Left lung (tissue), 4 donors: ENCODE measurements at regions not wholly inside any gene's neighbourhood (a gene's known extent, or its start where the extent isn't known, plus 50 kb on each side); places are given as distances from the start of the nearest gene placed in this dataset.

Experiments used
- ATAC-seq: fragments of 200-7000 bp; cut with Tn5 transposase; one replicate; pipeline ENCODE4 v1.9.1; 2020; ENCODE audit warnings: moderate library complexity
- DNase-seq, 4 donors: peaks; one replicate each; pipeline ENCODE4 v3.0.0-alpha.2; 2013 to 2020
- H3K27ac ChIP-seq, 2 donors: fragments of 200-600 bp; sonication (generic) in 1 of 2; one replicate each; pipeline versions ENCODE4 v1.5.0 to v1.8.0; 2020 to 2021
- H3K27me3 ChIP-seq, 2 donors: fragments of 200-600 bp; sonication (generic) in 1 of 2; one replicate each; pipeline versions ENCODE4 v1.5.0 to v1.8.0; 2020 to 2021
- H3K36me3 ChIP-seq, 2 donors: fragments of 200-600 bp; sonication (generic) in 1 of 2; one replicate each; pipeline versions ENCODE4 v1.5.0 to v1.8.0; 2020 to 2021
- H3K4me1 ChIP-seq, 2 donors: fragments of 200-600 bp; one replicate each; pipeline ENCODE4 v1.8.0; 2021
- H3K4me3 ChIP-seq, 2 donors: fragments of 200-600 bp; sonication (generic) in 1 of 2; one replicate each; pipeline versions ENCODE4 v1.5.0 to v1.8.0; 2020 to 2021; ENCODE audit warnings: mild to moderate bottlenecking in 1 of 2
- H3K9me3 ChIP-seq, 2 donors: fragments of 200-600 bp; sonication (generic) in 1 of 2; one replicate each; pipeline versions ENCODE4 v1.5.0 to v1.8.0; 2020 to 2021
- CTCF ChIP-seq, 2 donors: fragments of 200-600 bp; sonication (generic) in 1 of 2; IDR thresholded peaks; one replicate each; pipeline versions ENCODE4 v1.5.0 to v1.8.0; 2021; ENCODE audit warnings: antibody characterized with exemption in 2 of 2
- intact Hi-C, 2 donors: fragments of 100-400 bp; cut with DNase I; formaldehyde crosslinking; loops; one replicate each; pipeline versions ENCODE4 v1.11.2 to v1.14.2; 2022
- donor health status: DM: no; HTN: yes; CAD: no.
- donor health status: DM: no; HTN: no; CAD: no.

DNA sequence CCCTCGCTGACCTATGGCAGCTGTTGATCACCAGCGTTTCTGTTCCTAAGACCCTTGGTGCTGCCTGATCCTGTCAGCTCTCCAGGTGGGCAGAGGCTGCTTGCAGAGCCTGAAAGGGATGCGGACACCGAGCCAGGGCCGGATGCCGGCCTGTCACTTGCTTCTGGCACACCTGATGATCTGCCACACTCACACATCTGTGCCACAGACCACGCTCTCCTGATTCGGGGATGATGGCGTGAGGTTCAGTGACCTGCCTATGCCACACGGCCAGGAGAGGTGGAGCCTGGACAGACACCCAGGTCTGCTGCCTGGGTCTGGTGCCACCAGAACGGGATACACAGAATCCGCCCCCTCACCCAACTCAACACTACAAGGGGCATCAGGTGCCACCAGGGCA lies 129.4 kb upstream of the GLI2 start:
- no peak overlapping the region for H3K27ac ChIP-seq
- ATAC-seq (no peak), DNase-seq (peak in 1 of 4 donors; percentile 18)
- H3K4me1 ChIP-seq: no peaks in the 10 kb centered on the region
- TF ChIP-seq CTCF (IDR thresholded peaks at IDR 0.05): no peak
- H3K36me3 ChIP-seq: no peaks in the 10 kb centered on the region
- no peaks in the 10 kb centered on the region for H3K27me3 ChIP-seq
- intact Hi-C loops: no loop called here
- no peaks in the 10 kb centered on the region for H3K9me3 ChIP-seq
- no peak overlapping the region for H3K4me3 ChIP-seq

DNA sequence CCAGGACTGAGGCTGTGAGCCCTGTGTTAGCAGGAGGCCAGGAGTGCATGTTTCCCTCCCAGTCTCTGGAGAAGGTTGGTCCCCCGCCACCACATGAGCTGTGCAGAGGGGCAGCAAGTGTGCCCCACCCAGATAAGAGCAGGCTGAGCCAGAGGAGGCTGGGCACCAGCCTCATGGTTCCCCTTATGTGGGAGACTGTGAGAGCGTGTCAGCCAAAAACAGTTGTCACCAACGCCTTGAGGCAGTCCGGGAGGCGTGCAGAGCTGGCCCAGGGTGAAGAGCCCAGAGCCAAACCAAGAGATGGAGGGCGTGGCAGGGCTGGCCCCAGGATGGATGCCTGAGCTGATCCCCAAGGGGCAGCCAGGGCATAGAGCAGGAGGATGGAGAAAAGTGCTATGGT lies 128.7 kb upstream of the GLI2 start:
- no peak overlapping the region for H3K4me3 ChIP-seq
- intact Hi-C loops: no loop called here
- no peaks in the 10 kb centered on the region for H3K27me3 ChIP-seq
- DNase-seq (peak in 2 of 4 donors; percentile 22 to 28), ATAC-seq (no peak)
- H3K9me3 ChIP-seq: no peaks in the 10 kb centered on the region
- H3K27ac ChIP-seq: no peak overlapping the region
- no peaks in the 10 kb centered on the region for H3K4me1 ChIP-seq
- H3K36me3 ChIP-seq: no peaks in the 10 kb centered on the region
- no peak for TF ChIP-seq CTCF (IDR thresholded peaks at IDR 0.05)

GRCh38 chr2:120607506-120607905 lies 128.2 kb upstream of the GLI2 start:
- no peak overlapping the region for H3K4me3 ChIP-seq
- no peaks in the 10 kb centered on the region for H3K9me3 ChIP-seq
- peak in 1 of 4 donors; percentile 55 for DNase-seq
- no peak overlapping the region for H3K27ac ChIP-seq
- no peak for TF ChIP-seq CTCF (IDR thresholded peaks at IDR 0.05)
- H3K36me3 ChIP-seq: no peaks in the 10 kb centered on the region
- intact Hi-C loops: no loop called here
- H3K27me3 ChIP-seq: peaks cover 0 to 3% of the 10 kb centered on the region in 2 donors
- no peaks in the 10 kb centered on the region for H3K4me1 ChIP-seq
- no peak for ATAC-seq

DNA sequence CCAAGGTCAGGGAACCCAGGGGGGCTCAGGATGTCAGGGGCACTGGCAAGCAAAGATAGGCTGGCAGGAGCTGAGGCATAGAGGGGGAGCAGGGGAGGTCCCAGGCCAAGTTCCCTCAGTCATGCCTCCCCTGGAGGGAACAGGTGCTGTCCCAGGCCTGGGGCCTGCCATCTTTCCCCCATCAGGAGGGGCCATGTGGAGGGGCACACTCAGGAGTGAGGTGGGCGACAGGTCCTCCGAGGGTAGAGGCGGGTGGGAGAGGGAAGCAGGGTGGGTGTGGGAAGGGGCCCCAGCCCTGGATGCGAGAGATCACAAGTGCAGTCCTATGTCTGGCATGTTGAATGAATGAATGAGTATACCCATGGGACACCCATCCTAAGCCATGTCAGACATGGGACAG lies 127.7 kb upstream of the GLI2 start:
- H3K36me3 ChIP-seq: no peaks in the 10 kb centered on the region
- no peak overlapping the region for H3K27ac ChIP-seq
- no peak for TF ChIP-seq CTCF (IDR thresholded peaks at IDR 0.05)
- DNase-seq (peak in 1 of 4 donors; percentile 43), ATAC-seq (no peak)
- peaks cover 0 to 4% of the 10 kb centered on the region in 2 donors for H3K27me3 ChIP-seq
- no peaks in the 10 kb centered on the region for H3K9me3 ChIP-seq
- no peaks in the 10 kb centered on the region for H3K4me1 ChIP-seq
- H3K4me3 ChIP-seq: no peak overlapping the region
- intact Hi-C loops: no loop called here

DNA sequence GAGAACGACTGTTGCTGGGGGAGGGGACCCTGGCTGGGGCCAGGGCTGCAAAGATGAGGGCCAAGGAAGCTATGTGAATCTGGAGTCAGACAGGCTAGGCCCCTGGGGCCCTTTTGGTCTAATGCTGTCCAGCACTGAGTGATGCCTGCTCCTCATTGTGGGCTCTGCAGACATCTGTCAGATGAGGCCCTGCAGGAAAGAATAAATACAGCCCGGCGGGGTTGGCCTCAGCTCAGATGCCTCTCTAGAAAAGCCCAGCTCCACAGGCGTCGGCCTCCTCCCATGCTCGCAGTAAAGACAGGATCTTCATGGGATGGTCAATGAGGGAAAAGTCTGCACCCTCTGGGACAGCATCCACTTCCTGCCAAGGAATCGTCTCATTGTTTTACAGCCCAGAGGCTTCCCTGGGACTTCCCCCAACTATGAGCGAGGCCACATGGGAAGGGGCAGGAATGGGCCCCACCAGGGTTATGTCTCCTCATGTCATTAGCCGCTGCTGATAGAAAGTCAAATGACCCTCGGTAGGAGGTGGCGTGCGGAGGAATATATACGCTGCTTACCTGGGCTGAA lies 125.8 kb upstream of the GLI2 start:
- no peak overlapping the region for H3K4me3 ChIP-seq
- no peak overlapping the region for H3K27ac ChIP-seq
- H3K27me3 ChIP-seq: peaks cover 0 to 4% of the 10 kb centered on the region in 2 donors
- DNase-seq (peak in 1 of 4 donors; percentile 60), ATAC-seq (no peak)
- no peaks in the 10 kb centered on the region for H3K9me3 ChIP-seq
- intact Hi-C loops: no loop called here
- no peaks in the 10 kb centered on the region for H3K36me3 ChIP-seq
- H3K4me1 ChIP-seq: no peaks in the 10 kb centered on the region
- no peak for TF ChIP-seq CTCF (IDR thresholded peaks at IDR 0.05)
